K562 (cell line): ENCODE measurements at regions not wholly inside any gene's neighbourhood (a gene's known extent, or its start where the extent isn't known, plus 50 kb on each side); places are given as distances from the start of the nearest gene placed in this dataset.

Experiments
- ATAC-seq: fragments of 200-7000 bp; cut with Tn5 transposase; 3 replicates; pipeline ENCODE4 v1.9.1; 2020; ENCODE audit warnings: moderate library complexity
- BruUV-seq: library from RNA; stranded (reverse); fragments of 400-500 nt; replicated peaks from 2 replicates; lab custom pipeline; 2021; lab: Mats Ljungman, UMichigan
- CTCF ChIA-PET: fragments of 300-600 bp; formaldehyde crosslinking; extraction: SDS; loops from one replicate; lab custom pipeline; 2021; ENCODE audit warnings: low intra/inter-chr PET ratio; lab: Yijun Ruan, JAX
- POLR2A ChIA-PET: fragments of 300-600, 350-650 bp; sonication (Branson Sonifier 250); formaldehyde crosslinking; extraction: SDS; loops from one replicate; lab custom pipeline; 2021; ENCODE audit warnings: antibody characterized with exemption, inconsistent platforms; lab: Yijun Ruan, JAX
- DNase-seq, 4 experiments: peaks; one replicate each; pipeline versions ENCODE4 v3.0.0 to v3.0.0-alpha.2; 2011 to 2018; ENCODE audit warnings: low spot score in 3 of 4, mixed read lengths in 3 of 4; ENCODE audit errors: extremely low read depth in 1 of 4
- FAIRE-seq: peaks from 2 replicates; lab custom pipeline; 2011; peaks lifted over from hg19 to GRCh38; lab: Jason Lieb, UNC
- H2AFZ ChIP-seq: 2 replicates; pipeline ENCODE4 v1.6.0; 2011; ENCODE audit warnings: low read depth, low read length, control low read depth, inconsistent platforms
- H3K27ac ChIP-seq: fragments of 200-600 bp; 3 replicates; pipeline ENCODE4 v1.8.0; 2011; ENCODE audit warnings: low read depth, mild to moderate bottlenecking, control low read depth, inconsistent platforms, low read length, moderate library complexity, mixed read lengths; ENCODE audit errors: extremely low read depth
- H3K27me3 ChIP-seq, 2 experiments: fragments of 300-600 bp in 1 of 2; 2 replicates in 1 of 2; 3 replicates in 1 of 2; pipeline versions ENCODE4 v1.6.0 to v1.8.0; 2011; ENCODE audit warnings: inconsistent platforms in 2 of 2, low read length in 2 of 2, mild to moderate bottlenecking in 1 of 2, mixed read lengths in 1 of 2, moderate library complexity in 1 of 2; ENCODE audit not compliant: control insufficient read depth in 2 of 2, insufficient read depth in 2 of 2
- H3K36me3 ChIP-seq: fragments of 300-600 bp; 3 replicates; pipeline ENCODE4 v1.8.0; 2011; ENCODE audit warnings: mild to moderate bottlenecking, low read length, inconsistent platforms; ENCODE audit not compliant: control insufficient read depth, insufficient read depth
- H3K4me1 ChIP-seq, 2 experiments: fragments of 200-600 bp in 1 of 2; replicated peaks in 1 of 2; 2 replicates in 1 of 2; 3 replicates in 1 of 2; pipeline versions ENCODE4 v1.5.1 to v1.8.0; 2011; ENCODE audit warnings: inconsistent platforms in 2 of 2, low read length in 2 of 2, mild to moderate bottlenecking in 1 of 2, mixed read lengths in 1 of 2, moderate library complexity in 1 of 2; ENCODE audit not compliant: control insufficient read depth in 2 of 2, insufficient read depth in 2 of 2
- H3K4me2 ChIP-seq: 2 replicates; pipeline ENCODE4 v1.6.1; 2011; ENCODE audit warnings: low read length, control low read depth, inconsistent platforms, mixed read lengths; ENCODE audit not compliant: insufficient read depth
- H3K4me3 ChIP-seq: fragments of 200-600 bp; sonication (generic), shearing (Covaris generic); 2 replicates; pipeline ENCODE4 v1.5.1; 2016; ENCODE audit warnings: control low read depth, inconsistent platforms
- H3K79me2 ChIP-seq: fragments of 200-600 bp; 3 replicates; pipeline ENCODE4 v1.8.0; 2011; ENCODE audit warnings: low read length, inconsistent platforms; ENCODE audit not compliant: control insufficient read depth, insufficient read depth
- H3K9ac ChIP-seq, 2 experiments: 2 replicates each; pipeline versions ENCODE4 v1.6.0 to v1.6.1; 2011; ENCODE audit warnings: low read depth in 2 of 2, low read length in 2 of 2, control low read depth in 1 of 2, inconsistent platforms in 1 of 2, mild to moderate bottlenecking in 1 of 2, mixed read lengths in 1 of 2; ENCODE audit not compliant: insufficient read depth in 1 of 2
- H3K9me1 ChIP-seq: one replicate; pipeline ENCODE4 v1.6.0; 2011; ENCODE audit warnings: inconsistent platforms, mild to moderate bottlenecking, low read length, moderate library complexity; ENCODE audit not compliant: control insufficient read depth, insufficient read depth
- H3K9me3 ChIP-seq: replicated peaks from 2 replicates; pipeline ENCODE4 v1.5.1; 2011; ENCODE audit warnings: low read depth, low read length, inconsistent platforms; ENCODE audit not compliant: control insufficient read depth, insufficient read depth
- H4K20me1 ChIP-seq: replicated peaks from 2 replicates; pipeline ENCODE4 v1.6.1; 2011; ENCODE audit warnings: low read length, inconsistent platforms, mixed read lengths; ENCODE audit not compliant: control insufficient read depth, insufficient read depth
- ARID1B ChIP-seq: fragments of 450-650 bp; IDR thresholded peaks from 2 replicates; pipeline ENCODE4 v1.6.1; 2016; ENCODE audit warnings: antibody characterized with exemption, mild to moderate bottlenecking, inconsistent platforms
- BRD9 ChIP-seq: fragments of 450-650 bp; IDR thresholded peaks from 2 replicates; pipeline ENCODE4 v1.6.1; 2018; ENCODE audit warnings: low read depth; ENCODE audit not compliant: partially characterized antibody
- CBX5 ChIP-seq: IDR thresholded peaks from 2 replicates; pipeline ENCODE4 v1.6.1; 2014; ENCODE audit warnings: low read depth, borderline replicate concordance
- CXXC5 ChIP-seq: fragments of 250-450 bp; sonication (Bioruptor Pico); IDR thresholded peaks from 2 replicates; pipeline ENCODE4 v1.8.0; 2022; ENCODE audit warnings: inconsistent platforms, mild to moderate bottlenecking, moderate library complexity
- HDAC3 ChIP-seq: fragments of 450-650 bp; IDR thresholded peaks from 2 replicates; pipeline ENCODE4 v1.6.1; 2018; ENCODE audit warnings: borderline replicate concordance, mild to moderate bottlenecking, moderate library complexity; ENCODE audit not compliant: partially characterized antibody
- SRSF1 ChIP-seq: fragments of 200-400 bp; formaldehyde crosslinking; IDR thresholded peaks from 2 replicates; pipeline ENCODE4 v1.6.1; 2017; ENCODE audit warnings: mild to moderate bottlenecking, low read depth, low read length, moderate library complexity
- TRIM28 ChIP-seq: fragments of 450-650 bp; IDR thresholded peaks from 2 replicates; pipeline ENCODE4 v1.6.1; 2017
- ZNF407 ChIP-seq: fragments of 450-650 bp; IDR thresholded peaks from 2 replicates; pipeline ENCODE4 v1.6.1; 2016; ENCODE audit warnings: low read depth
- ZNF408 ChIP-seq: fragments of 250-450 bp; sonication (Bioruptor Pico); IDR thresholded peaks from 2 replicates; pipeline ENCODE4 v1.4.0; 2020; ENCODE audit warnings: low read depth, mild to moderate bottlenecking, moderate library complexity
- ZNF584 ChIP-seq: fragments of 200-800 bp; sonication (Bioruptor generic); IDR thresholded peaks from 2 replicates; pipeline ENCODE4 v1.6.1; 2016; ENCODE audit warnings: low read depth, mild to moderate bottlenecking, missing genetic modification characterization, missing compliant biosample characterization
- ZNF699 ChIP-seq: fragments of 250-450 bp; sonication (Bioruptor Pico); IDR thresholded peaks from 2 replicates; pipeline ENCODE4 v1.8.0; 2021; ENCODE audit warnings: mild to moderate bottlenecking, moderate library complexity; ENCODE audit not compliant: insufficient replicate concordance
- WGBS: fragments of 100-300 bp; shearing (Covaris generic); methylation state at CpG from one replicate; pipeline ENCODE4 v1.1.6; 2016; ENCODE audit warnings: low coverage, mixed read lengths; ENCODE audit not compliant: insufficient coverage; ENCODE audit errors: missing lambda C conversion rate; 5-methylcytosine and 5-hydroxymethylcytosine counted together
- in situ Hi-C: fragments of 300-500 bp; cut with MboI; formaldehyde crosslinking; loops from 4 replicates; pipeline ENCODE4 v1.15.0; 2018; ENCODE audit warnings: inconsistent platforms, mixed read lengths
- intact Hi-C: fragments of 100-400 bp; cut with micrococcal nuclease; formaldehyde crosslinking; loops from 2 replicates; pipeline ENCODE4 v1.14.2; 2022
- TF ChIP-seq, protein P1 (sequence below): fragments of 450-650 bp; IDR thresholded peaks from 2 replicates; pipeline ENCODE4 v1.6.1; 2017; ENCODE audit warnings: mild to moderate bottlenecking, moderate library complexity
- TF ChIP-seq, protein P2 (sequence below): IDR thresholded peaks from 3 replicates; pipeline ENCODE4 v1.6.1; 2011; ENCODE audit warnings: borderline replicate concordance, mild to moderate bottlenecking; ENCODE audit not compliant: insufficient read length, insufficient read depth

- Histone ChIP-seq H3K4me1 (no peaks in the 10 kb centered on the region; a peak in 1 of 5 replicates), H3K9me1 (no peaks in the 10 kb centered on the region), H3K27ac (no peak overlapping the region), H3K36me3 (no peaks in the 10 kb centered on the region), H3K9me3 (no peaks in the 10 kb centered on the region), H3K4me2 (no peak overlapping the region), H4K20me1 (no peaks in the 10 kb centered on the region), H3K27me3 (peaks cover 3 to 7% of the 10 kb centered on the region in 2 experiments; a peak in 3 of 5 replicates), H3K9ac (no peak overlapping the region), H3K4me3 (no peak overlapping the region), H2AFZ (no peak overlapping the region), H3K79me2 (no peaks in the 10 kb centered on the region)
- in situ Hi-C loops: no loop called here
- BruUV-seq: no TSS peak
- 0% methylated on average over 4 of the region's 4 CpGs for WGBS
- intact Hi-C loops: no loop called here
- ChIA-PET POLR2A (interaction anchor here (0.7 kb wide), 1 partner anchor 302 kb away, joined by 3 read pairs; no protein-coding TSS in a partner anchor), CTCF (no interaction called here)
- no peak for DNase-seq
- FAIRE-seq: no peak
- no peak for ATAC-seq
- TF ChIP-seq, protein P1, sequence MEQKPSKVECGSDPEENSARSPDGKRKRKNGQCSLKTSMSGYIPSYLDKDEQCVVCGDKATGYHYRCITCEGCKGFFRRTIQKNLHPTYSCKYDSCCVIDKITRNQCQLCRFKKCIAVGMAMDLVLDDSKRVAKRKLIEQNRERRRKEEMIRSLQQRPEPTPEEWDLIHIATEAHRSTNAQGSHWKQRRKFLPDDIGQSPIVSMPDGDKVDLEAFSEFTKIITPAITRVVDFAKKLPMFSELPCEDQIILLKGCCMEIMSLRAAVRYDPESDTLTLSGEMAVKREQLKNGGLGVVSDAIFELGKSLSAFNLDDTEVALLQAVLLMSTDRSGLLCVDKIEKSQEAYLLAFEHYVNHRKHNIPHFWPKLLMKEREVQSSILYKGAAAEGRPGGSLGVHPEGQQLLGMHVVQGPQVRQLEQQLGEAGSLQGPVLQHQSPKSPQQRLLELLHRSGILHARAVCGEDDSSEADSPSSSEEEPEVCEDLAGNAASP: no peak
- TF ChIP-seq, protein P2, sequence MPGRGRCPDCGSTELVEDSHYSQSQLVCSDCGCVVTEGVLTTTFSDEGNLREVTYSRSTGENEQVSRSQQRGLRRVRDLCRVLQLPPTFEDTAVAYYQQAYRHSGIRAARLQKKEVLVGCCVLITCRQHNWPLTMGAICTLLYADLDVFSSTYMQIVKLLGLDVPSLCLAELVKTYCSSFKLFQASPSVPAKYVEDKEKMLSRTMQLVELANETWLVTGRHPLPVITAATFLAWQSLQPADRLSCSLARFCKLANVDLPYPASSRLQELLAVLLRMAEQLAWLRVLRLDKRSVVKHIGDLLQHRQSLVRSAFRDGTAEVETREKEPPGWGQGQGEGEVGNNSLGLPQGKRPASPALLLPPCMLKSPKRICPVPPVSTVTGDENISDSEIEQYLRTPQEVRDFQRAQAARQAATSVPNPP: no peak
- TF ChIP-seq TRIM28 (no peak), HDAC3 (no peak), ZNF408 (CRISPR knock-in tag) (no peak), CBX5 (no peak), CXXC5 (CRISPR knock-in tag) (no peak), ZNF699 (no peak), ARID1B (no peak), ZNF584 (CRISPR knock-in tag) (no peak), BRD9 (no peak), ZNF407 (no peak), SRSF1 (no peak)
These were observed 72.3 kb upstream of the ACBD5 start for GRCh38 chr10:27312854-27313253.
